HG03342 (cell line): ENCODE measurements at regions not wholly inside any gene's neighbourhood (a gene's known extent, or its start where the extent isn't known, plus 50 kb on each side); places are given as distances from the start of the nearest gene placed in this dataset.
"Not testable (repeated sequence)": the region's sequence is repeated elsewhere in the genome, so short reads cannot be mapped to it uniquely, and the experiment has no call there.

Experiments used
- ATAC-seq: cut with Tn5 transposase; IDR thresholded peaks from one replicate; pipeline ENCODE4 v1.9.1; 2021; ENCODE audit warnings: mild to moderate bottlenecking, moderate library complexity; ENCODE audit not compliant: unreplicated experiment

GRCh38 chr3:124648551-124648950, 81.7 kb upstream of the UMPS start:
- ATAC-seq, result no peak

- ATAC-seq, result no peak
Observed at GRCh38 chr3:124650798-124651197, 79.5 kb upstream of the UMPS start.

GRCh38 chr3:124651416-124651815, 78.8 kb upstream of the UMPS start:
- ATAC-seq, result not testable (repeated sequence)

- peak; percentile 56 for ATAC-seq
Observed at GRCh38 chr3:124652009-124652408, 78.2 kb upstream of the UMPS start.

- ATAC-seq, result no peak
Observed at GRCh38 chr3:124653071-124653796, 77.0 kb upstream of the UMPS start.

GRCh38 chr3:124653797-124654469, 76.3 kb upstream of the UMPS start:
- ATAC-seq, result no peak

- no peak for ATAC-seq
Observed at GRCh38 chr3:124654470-124654845, 75.8 kb upstream of the UMPS start.

- no peak for ATAC-seq
Observed at GRCh38 chr3:124656531-124656930, 73.7 kb upstream of the UMPS start.

- ATAC-seq, result no peak
Observed at GRCh38 chr3:124657138-124657537, 73.1 kb upstream of the UMPS start.

GRCh38 chr3:124658270-124658669, 72.0 kb upstream of the UMPS start:
- ATAC-seq, result no peak

GRCh38 chr3:124659175-124659574, 71.1 kb upstream of the UMPS start:
- no peak for ATAC-seq

- ATAC-seq, result no peak
Observed at GRCh38 chr3:124660599-124660998, 69.7 kb upstream of the UMPS start.

GRCh38 chr3:124663690-124664089, 66.6 kb upstream of the UMPS start:
- ATAC-seq, result no peak

- ATAC-seq, result no peak
Observed at GRCh38 chr3:124664804-124665203, 65.4 kb upstream of the UMPS start.

GRCh38 chr3:124666067-124666466, 64.2 kb upstream of the UMPS start:
- no peak for ATAC-seq

- ATAC-seq, result no peak
Observed at GRCh38 chr3:124669470-124669869, 60.8 kb upstream of the UMPS start.

- no peak for ATAC-seq
Observed at GRCh38 chr3:124671106-124671505, 59.1 kb upstream of the UMPS start.

- no peak for ATAC-seq
Observed at GRCh38 chr3:124674336-124674735, 55.9 kb upstream of the UMPS start.

GRCh38 chr3:124676236-124676635, 54.0 kb upstream of the UMPS start:
- ATAC-seq, result no peak

- no peak for ATAC-seq
Observed at GRCh38 chr3:124679048-124679638, 51.1 kb upstream of the UMPS start.
